CD1c-positive myeloid dendritic cell (primary cell): ENCODE measurements at regions not wholly inside any gene's neighbourhood (a gene's known extent, or its start where the extent isn't known, plus 50 kb on each side); places are given as distances from the start of the nearest gene placed in this dataset.
A peak's percentile ranks its signal among the peaks of the same experiment; 100 is the strongest.
"Not testable (repeated sequence)": the region's sequence is repeated elsewhere in the genome, so short reads cannot be mapped to it uniquely, and the experiment has no call there.

Experiments used
- DNase-seq: peaks from one replicate; pipeline ENCODE4 v3.0.0-alpha.2; 2016; ENCODE audit errors: extremely low spot score

- no peak for DNase-seq
These were observed 1279.0 kb upstream of the GOT2 start for GRCh38 chr16:60013076-60013475.

- no peak for DNase-seq
These were observed 1267.4 kb upstream of the GOT2 start for GRCh38 chr16:60001523-60001922.

- no peak for DNase-seq
These were observed 1263.6 kb upstream of the GOT2 start for GRCh38 chr16:59997706-59998105.

GRCh38 chr16:59993101-59993500, 1259.0 kb upstream of the GOT2 start:
- no peak for DNase-seq

- DNase-seq: no peak
These were observed 1257.1 kb upstream of the GOT2 start for GRCh38 chr16:59991171-59991570.

GRCh38 chr16:59988591-59988990, 1254.5 kb upstream of the GOT2 start:
- no peak for DNase-seq

- no peak for DNase-seq
These were observed 1241.8 kb upstream of the GOT2 start for GRCh38 chr16:59975953-59976352.

GRCh38 chr16:59973966-59974365, 1239.8 kb upstream of the GOT2 start:
- no peak for DNase-seq

- no peak for DNase-seq
These were observed 1237.1 kb upstream of the GOT2 start for GRCh38 chr16:59971264-59971663.

- DNase-seq: no peak
These were observed 1230.3 kb upstream of the GOT2 start for GRCh38 chr16:59964232-59964924.

- no peak for DNase-seq
These were observed 1225.2 kb upstream of the GOT2 start for GRCh38 chr16:59959311-59959710.

- peak; percentile 2 for DNase-seq
These were observed 1216.3 kb upstream of the GOT2 start for GRCh38 chr16:59950431-59950830.

- not testable (repeated sequence) for DNase-seq
These were observed 1209.9 kb upstream of the GOT2 start for GRCh38 chr16:59944041-59944440.

- DNase-seq: no peak
These were observed 1207.5 kb upstream of the GOT2 start for GRCh38 chr16:59941594-59941993.

GRCh38 chr16:59920054-59920453, 1185.9 kb upstream of the GOT2 start:
- DNase-seq: no peak

GRCh38 chr16:59913666-59914065, 1179.5 kb upstream of the GOT2 start:
- DNase-seq: no peak

- no peak for DNase-seq
These were observed 1175.1 kb upstream of the GOT2 start for GRCh38 chr16:59909262-59909661.

GRCh38 chr16:59907611-59908010, 1173.5 kb upstream of the GOT2 start:
- DNase-seq: no peak

GRCh38 chr16:59905606-59906005, 1171.5 kb upstream of the GOT2 start:
- no peak for DNase-seq

GRCh38 chr16:59905131-59905530, 1171.0 kb upstream of the GOT2 start:
- no peak for DNase-seq

- DNase-seq: peak; percentile 63
These were observed 1165.8 kb upstream of the GOT2 start for GRCh38 chr16:59899940-59900339.

GRCh38 chr16:59892376-59892775, 1158.3 kb upstream of the GOT2 start:
- no peak for DNase-seq

GRCh38 chr16:59887856-59888255, 1153.7 kb upstream of the GOT2 start:
- no peak for DNase-seq

GRCh38 chr16:59886021-59886420, 1151.9 kb upstream of the GOT2 start:
- DNase-seq: peak; percentile 31
